CD14-positive monocyte (primary cell): ENCODE measurements at regions not wholly inside any gene's neighbourhood (a gene's known extent, or its start where the extent isn't known, plus 50 kb on each side); places are given as distances from the start of the nearest gene placed in this dataset.

Source experiments
- DNase-seq, 3 donors: peaks; one replicate each; pipeline ENCODE4 v3.0.0-alpha.2; 2011 to 2022
- H2AFZ ChIP-seq: 2 replicates; pipeline ENCODE4 v1.6.0; 2012; ENCODE audit warnings: mild to moderate bottlenecking, low read depth, low read length, inconsistent platforms; ENCODE audit not compliant: insufficient read depth, poor library complexity, severe bottlenecking
- H3K27ac ChIP-seq, 2 donors: 1 replicate in 1 of 2; 2 replicates in 1 of 2; pipeline ENCODE4 v1.5.1; 2012 to 2013; ENCODE audit warnings: low read length in 2 of 2, control low read depth in 1 of 2, inconsistent platforms in 1 of 2, low read depth in 1 of 2, mild to moderate bottlenecking in 1 of 2
- H3K27me3 ChIP-seq, 2 donors: one replicate each; pipeline versions ENCODE4 v1.6.0 to v1.6.1; 2011 to 2013; ENCODE audit warnings: low read length in 2 of 2; ENCODE audit not compliant: control insufficient read depth in 2 of 2, insufficient read depth in 2 of 2
- H3K36me3 ChIP-seq, 2 donors: replicated peaks in 1 of 2; 1 replicate in 1 of 2; 2 replicates in 1 of 2; pipeline versions ENCODE4 v1.5.1 to v1.6.1; 2012 to 2013; ENCODE audit warnings: low read length in 2 of 2, control low read depth in 1 of 2, inconsistent platforms in 1 of 2, mild to moderate bottlenecking in 1 of 2; ENCODE audit not compliant: insufficient read depth in 2 of 2, control insufficient read depth in 1 of 2
- H3K4me1 ChIP-seq, 2 donors: 1 replicate in 1 of 2; 2 replicates in 1 of 2; pipeline versions ENCODE4 v1.5.1 to v1.6.1; 2012 to 2013; ENCODE audit warnings: low read length in 2 of 2, control low read depth in 1 of 2, inconsistent platforms in 1 of 2, mild to moderate bottlenecking in 1 of 2, moderate library complexity in 1 of 2; ENCODE audit not compliant: insufficient read depth in 2 of 2, control insufficient read depth in 1 of 2
- H3K4me2 ChIP-seq: replicated peaks from 2 replicates; pipeline ENCODE3; 2012; ENCODE audit warnings: low read length, moderate library complexity, mild to moderate bottlenecking; ENCODE audit not compliant: poor library complexity, severe bottlenecking; ENCODE audit errors: extremely low read depth
- H3K4me3 ChIP-seq, 3 experiments: fragments of 200-600 bp in 1 of 3; sonication (generic) in 1 of 3; replicated peaks in 1 of 3; 1 replicate in 2 of 3; 2 replicates in 1 of 3; pipeline ENCODE4 v1.5.1; 2011 to 2013; ENCODE audit warnings: low read length in 3 of 3, mild to moderate bottlenecking in 3 of 3, control low read depth in 2 of 3, low read depth in 2 of 3, inconsistent platforms in 1 of 3, moderate library complexity in 1 of 3
- H3K79me2 ChIP-seq: 2 replicates; pipeline ENCODE4 v1.6.0; 2012; ENCODE audit warnings: mild to moderate bottlenecking, control low read depth, inconsistent platforms, low read length, moderate library complexity; ENCODE audit not compliant: insufficient read depth
- H3K9ac ChIP-seq: 2 replicates; pipeline ENCODE4 v1.6.0; 2017; ENCODE audit warnings: low read length, mild to moderate bottlenecking; ENCODE audit not compliant: insufficient read depth, poor library complexity, severe bottlenecking
- H3K9me3 ChIP-seq, 2 donors: replicated peaks in 1 of 2; 1 replicate in 1 of 2; 2 replicates in 1 of 2; pipeline versions ENCODE4 v1.5.1 to v1.6.1; 2012 to 2013; ENCODE audit warnings: low read length in 2 of 2, control low read depth in 1 of 2; ENCODE audit not compliant: control insufficient read depth in 1 of 2, insufficient read depth in 1 of 2
- H4K20me1 ChIP-seq: 2 replicates; pipeline ENCODE4 v1.6.0; 2012; ENCODE audit warnings: mild to moderate bottlenecking, low read length, control low read depth, moderate library complexity; ENCODE audit not compliant: insufficient read depth
- H3K27ac Mint-ChIP-seq, 7 donors: one replicate each; pipeline ENCODE4 v1.8.0; 2020; ENCODE audit warnings: mild to moderate bottlenecking in 7 of 7, mixed read lengths in 7 of 7, moderate library complexity in 6 of 7, inconsistent platforms in 2 of 7
- H3K27me3 Mint-ChIP-seq, 3 donors: one replicate each; pipeline ENCODE4 v1.8.0; 2021 to 2022; ENCODE audit warnings: low read depth in 3 of 3, mild to moderate bottlenecking in 3 of 3, mixed read lengths in 3 of 3, moderate library complexity in 3 of 3, inconsistent platforms in 1 of 3
- H3K36me3 Mint-ChIP-seq, 2 donors: one replicate each; pipeline ENCODE4 v1.8.0; 2020; ENCODE audit warnings: mixed read lengths in 2 of 2, inconsistent platforms in 1 of 2, mild to moderate bottlenecking in 1 of 2
- H3K4me1 Mint-ChIP-seq: one replicate; pipeline ENCODE4 v1.8.0; 2020; ENCODE audit warnings: mild to moderate bottlenecking, mixed read lengths
- H3K4me3 Mint-ChIP-seq, 2 donors: one replicate each; pipeline ENCODE4 v1.8.0; 2020; ENCODE audit warnings: mild to moderate bottlenecking in 2 of 2, mixed read lengths in 2 of 2, moderate library complexity in 1 of 2
- H3K9me3 Mint-ChIP-seq, 7 donors: one replicate each; pipeline ENCODE4 v1.8.0; 2020 to 2022; ENCODE audit warnings: mixed read lengths in 7 of 7, mild to moderate bottlenecking in 6 of 7, moderate library complexity in 6 of 7, inconsistent platforms in 2 of 7
- WGBS: methylation state at CpG from one replicate; pipeline ENCODE4 v1.1.5; 2013; ENCODE audit warnings: missing lambda C conversion rate; ENCODE audit not compliant: insufficient coverage; 5-methylcytosine and 5-hydroxymethylcytosine counted together
- intact Hi-C, 2 donors: fragments of 100-400 bp; cut with micrococcal nuclease; formaldehyde crosslinking; loops; one replicate each; pipeline versions ENCODE4 v1.15.0 to v1.15.1; 2023
- TF ChIP-seq, protein P1 (sequence below): fragments of 200-600 bp; IDR thresholded peaks from one replicate; pipeline ENCODE4 v1.8.0; 2022; ENCODE audit warnings: antibody characterized with exemption, mild to moderate bottlenecking

GRCh38 chr6:40678941-40679340 is 91.8 kb upstream of the LRFN2 start:
- Mint-ChIP-seq H3K36me3 (no peaks in the 10 kb centered on the region), H3K4me1 (no peaks in the 10 kb centered on the region), H3K27ac (no peak overlapping the region), H3K27me3 (peaks cover 2 to 9% (median 7%) of the 10 kb centered on the region in 3 donors), H3K9me3 (peaks cover 0 to 12% (median 5%) of the 10 kb centered on the region in 7 donors), H3K4me3 (no peak overlapping the region)
- DNase-seq = no peak
- 90% methylated on average over 4 of the region's 6 CpGs for WGBS
- no peaks in the 10 kb centered on the region for H3K79me2 ChIP-seq
- H3K9me3 ChIP-seq = peaks cover 3 to 11% of the 10 kb centered on the region in 2 donors
- H3K9ac ChIP-seq = no peak overlapping the region
- TF ChIP-seq, protein P1, sequence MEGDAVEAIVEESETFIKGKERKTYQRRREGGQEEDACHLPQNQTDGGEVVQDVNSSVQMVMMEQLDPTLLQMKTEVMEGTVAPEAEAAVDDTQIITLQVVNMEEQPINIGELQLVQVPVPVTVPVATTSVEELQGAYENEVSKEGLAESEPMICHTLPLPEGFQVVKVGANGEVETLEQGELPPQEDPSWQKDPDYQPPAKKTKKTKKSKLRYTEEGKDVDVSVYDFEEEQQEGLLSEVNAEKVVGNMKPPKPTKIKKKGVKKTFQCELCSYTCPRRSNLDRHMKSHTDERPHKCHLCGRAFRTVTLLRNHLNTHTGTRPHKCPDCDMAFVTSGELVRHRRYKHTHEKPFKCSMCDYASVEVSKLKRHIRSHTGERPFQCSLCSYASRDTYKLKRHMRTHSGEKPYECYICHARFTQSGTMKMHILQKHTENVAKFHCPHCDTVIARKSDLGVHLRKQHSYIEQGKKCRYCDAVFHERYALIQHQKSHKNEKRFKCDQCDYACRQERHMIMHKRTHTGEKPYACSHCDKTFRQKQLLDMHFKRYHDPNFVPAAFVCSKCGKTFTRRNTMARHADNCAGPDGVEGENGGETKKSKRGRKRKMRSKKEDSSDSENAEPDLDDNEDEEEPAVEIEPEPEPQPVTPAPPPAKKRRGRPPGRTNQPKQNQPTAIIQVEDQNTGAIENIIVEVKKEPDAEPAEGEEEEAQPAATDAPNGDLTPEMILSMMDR = no peak
- no peaks in the 10 kb centered on the region for H3K36me3 ChIP-seq
- intact Hi-C loops = no loop called here
- H3K4me3 ChIP-seq = no peak overlapping the region
- H4K20me1 ChIP-seq = no peaks in the 10 kb centered on the region
- no peak overlapping the region for H3K27ac ChIP-seq
- H2AFZ ChIP-seq = no peak overlapping the region
- H3K4me1 ChIP-seq = no peaks in the 10 kb centered on the region
- H3K4me2 ChIP-seq = no peak overlapping the region
- no peaks in the 10 kb centered on the region for H3K27me3 ChIP-seq

DNA sequence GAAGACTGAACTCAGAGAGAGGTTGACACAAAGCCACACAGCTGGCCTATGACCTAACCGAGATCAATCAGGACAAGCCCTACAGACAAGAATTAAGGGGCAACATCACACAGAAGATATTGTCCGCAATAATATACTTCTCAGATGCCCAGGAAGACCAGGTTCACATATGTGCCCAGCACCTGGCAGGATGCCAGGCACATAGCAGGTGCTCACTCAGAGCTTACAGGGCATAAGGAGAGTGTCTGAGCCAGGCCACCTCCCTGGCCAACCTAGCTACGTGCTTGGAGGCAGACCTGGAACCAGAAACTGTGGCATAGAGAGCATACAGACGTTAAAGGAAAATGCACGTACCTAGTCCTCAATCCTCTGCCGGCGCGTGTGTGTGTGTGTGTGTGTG is 87.0 kb upstream of the LRFN2 start:
- Histone ChIP-seq H3K9me3 (peaks cover 3 to 11% of the 10 kb centered on the region in 2 donors), H2AFZ (no peak overlapping the region), H3K27me3 (no peaks in the 10 kb centered on the region), H3K4me1 (no peaks in the 10 kb centered on the region), H3K4me3 (no peak overlapping the region), H4K20me1 (no peaks in the 10 kb centered on the region), H3K36me3 (no peaks in the 10 kb centered on the region), H3K4me2 (no peak overlapping the region), H3K9ac (no peak overlapping the region), H3K27ac (no peak overlapping the region), H3K79me2 (no peaks in the 10 kb centered on the region)
- intact Hi-C loops = no loop called here
- DNase-seq = no peak
- Mint-ChIP-seq H3K27ac (no peak overlapping the region), H3K9me3 (peaks cover 0 to 14% (median 4%) of the 10 kb centered on the region in 7 donors), H3K4me1 (no peaks in the 10 kb centered on the region), H3K27me3 (peaks cover 0 to 4% (median 2%) of the 10 kb centered on the region in 3 donors), H3K4me3 (no peak overlapping the region), H3K36me3 (no peaks in the 10 kb centered on the region)
- 87% methylated on average over 7 of the region's 8 CpGs for WGBS
- TF ChIP-seq, protein P1 = no peak
